K562 (cell line): ENCODE measurements at regions not wholly inside any gene's neighbourhood (a gene's known extent, or its start where the extent isn't known, plus 50 kb on each side); places are given as distances from the start of the nearest gene placed in this dataset.

Experiments used
- ATAC-seq: fragments of 200-7000 bp; cut with Tn5 transposase; 3 replicates; pipeline ENCODE4 v1.9.1; 2020; ENCODE audit warnings: moderate library complexity
- BruUV-seq: library from RNA; stranded (reverse); fragments of 400-500 nt; replicated peaks from 2 replicates; lab custom pipeline; 2021; lab: Mats Ljungman, UMichigan
- CTCF ChIA-PET: fragments of 300-600 bp; formaldehyde crosslinking; extraction: SDS; loops from one replicate; lab custom pipeline; 2021; ENCODE audit warnings: low intra/inter-chr PET ratio; lab: Yijun Ruan, JAX
- POLR2A ChIA-PET: fragments of 300-600, 350-650 bp; sonication (Branson Sonifier 250); formaldehyde crosslinking; extraction: SDS; loops from one replicate; lab custom pipeline; 2021; ENCODE audit warnings: antibody characterized with exemption, inconsistent platforms; lab: Yijun Ruan, JAX
- DNase-seq, 4 experiments: peaks; one replicate each; pipeline versions ENCODE4 v3.0.0 to v3.0.0-alpha.2; 2011 to 2018; ENCODE audit warnings: low spot score in 3 of 4, mixed read lengths in 3 of 4; ENCODE audit errors: extremely low read depth in 1 of 4
- FAIRE-seq: peaks from 2 replicates; lab custom pipeline; 2011; peaks lifted over from hg19 to GRCh38; lab: Jason Lieb, UNC
- H2AFZ ChIP-seq: 2 replicates; pipeline ENCODE4 v1.6.0; 2011; ENCODE audit warnings: low read depth, low read length, control low read depth, inconsistent platforms
- H3K27ac ChIP-seq: fragments of 200-600 bp; 3 replicates; pipeline ENCODE4 v1.8.0; 2011; ENCODE audit warnings: low read depth, mild to moderate bottlenecking, control low read depth, inconsistent platforms, low read length, moderate library complexity, mixed read lengths; ENCODE audit errors: extremely low read depth
- H3K27me3 ChIP-seq, 2 experiments: fragments of 300-600 bp in 1 of 2; 2 replicates in 1 of 2; 3 replicates in 1 of 2; pipeline versions ENCODE4 v1.6.0 to v1.8.0; 2011; ENCODE audit warnings: inconsistent platforms in 2 of 2, low read length in 2 of 2, mild to moderate bottlenecking in 1 of 2, mixed read lengths in 1 of 2, moderate library complexity in 1 of 2; ENCODE audit not compliant: control insufficient read depth in 2 of 2, insufficient read depth in 2 of 2
- H3K36me3 ChIP-seq: fragments of 300-600 bp; 3 replicates; pipeline ENCODE4 v1.8.0; 2011; ENCODE audit warnings: mild to moderate bottlenecking, low read length, inconsistent platforms; ENCODE audit not compliant: control insufficient read depth, insufficient read depth
- H3K4me1 ChIP-seq, 2 experiments: fragments of 200-600 bp in 1 of 2; replicated peaks in 1 of 2; 2 replicates in 1 of 2; 3 replicates in 1 of 2; pipeline versions ENCODE4 v1.5.1 to v1.8.0; 2011; ENCODE audit warnings: inconsistent platforms in 2 of 2, low read length in 2 of 2, mild to moderate bottlenecking in 1 of 2, mixed read lengths in 1 of 2, moderate library complexity in 1 of 2; ENCODE audit not compliant: control insufficient read depth in 2 of 2, insufficient read depth in 2 of 2
- H3K4me2 ChIP-seq: 2 replicates; pipeline ENCODE4 v1.6.1; 2011; ENCODE audit warnings: low read length, control low read depth, inconsistent platforms, mixed read lengths; ENCODE audit not compliant: insufficient read depth
- H3K4me3 ChIP-seq: fragments of 200-600 bp; sonication (generic), shearing (Covaris generic); 2 replicates; pipeline ENCODE4 v1.5.1; 2016; ENCODE audit warnings: control low read depth, inconsistent platforms
- H3K79me2 ChIP-seq: fragments of 200-600 bp; 3 replicates; pipeline ENCODE4 v1.8.0; 2011; ENCODE audit warnings: low read length, inconsistent platforms; ENCODE audit not compliant: control insufficient read depth, insufficient read depth
- H3K9ac ChIP-seq, 2 experiments: 2 replicates each; pipeline versions ENCODE4 v1.6.0 to v1.6.1; 2011; ENCODE audit warnings: low read depth in 2 of 2, low read length in 2 of 2, control low read depth in 1 of 2, inconsistent platforms in 1 of 2, mild to moderate bottlenecking in 1 of 2, mixed read lengths in 1 of 2; ENCODE audit not compliant: insufficient read depth in 1 of 2
- H3K9me1 ChIP-seq: one replicate; pipeline ENCODE4 v1.6.0; 2011; ENCODE audit warnings: inconsistent platforms, mild to moderate bottlenecking, low read length, moderate library complexity; ENCODE audit not compliant: control insufficient read depth, insufficient read depth
- H3K9me3 ChIP-seq: replicated peaks from 2 replicates; pipeline ENCODE4 v1.5.1; 2011; ENCODE audit warnings: low read depth, low read length, inconsistent platforms; ENCODE audit not compliant: control insufficient read depth, insufficient read depth
- H4K20me1 ChIP-seq: replicated peaks from 2 replicates; pipeline ENCODE4 v1.6.1; 2011; ENCODE audit warnings: low read length, inconsistent platforms, mixed read lengths; ENCODE audit not compliant: control insufficient read depth, insufficient read depth
- CREM ChIP-seq: IDR thresholded peaks from 2 replicates; pipeline ENCODE4 v1.6.1; 2014; ENCODE audit warnings: antibody characterized with exemption, low read depth
- FUS ChIP-seq: fragments of 200-400 bp; formaldehyde crosslinking; optimal IDR thresholded peaks from 2 replicates; pipeline ENCODE3; 2017; ENCODE audit warnings: low read depth, low read length
- MCM3 ChIP-seq: fragments of 450-650 bp; IDR thresholded peaks from 2 replicates; pipeline ENCODE4 v1.6.1; 2016
- POLR2B ChIP-seq: fragments of 450-650 bp; IDR thresholded peaks from 2 replicates; pipeline ENCODE4 v1.6.1; 2018; ENCODE audit warnings: low read depth; ENCODE audit not compliant: partially characterized antibody
- PREB ChIP-seq: sonication (generic); formaldehyde crosslinking; IDR thresholded peaks from 2 replicates; pipeline ENCODE4 v1.8.1; 2023; ENCODE audit warnings: mild to moderate bottlenecking, missing genetic modification reagents
- TBP ChIP-seq: optimal IDR thresholded peaks from 2 replicates; pipeline ENCODE3; 2011; ENCODE audit warnings: low read depth, low read length, improper control_type of control experiment
- TSHZ1 ChIP-seq: fragments of 250-450 bp; sonication (Bioruptor Pico); IDR thresholded peaks from 2 replicates; pipeline ENCODE4 v1.4.0; 2020; ENCODE audit warnings: mild to moderate bottlenecking, moderate library complexity
- ZBTB17 ChIP-seq: fragments of 450-650 bp; formaldehyde crosslinking; IDR thresholded peaks from 2 replicates; pipeline ENCODE4 v1.4.0; 2020; ENCODE audit warnings: mild to moderate bottlenecking
- ZNF12 ChIP-seq: sonication (generic); formaldehyde crosslinking; IDR thresholded peaks from 2 replicates; pipeline ENCODE4 v1.4.0; 2020; ENCODE audit warnings: mild to moderate bottlenecking, missing genetic modification reagents
- ZNF23 ChIP-seq: fragments of 250-450 bp; sonication (Bioruptor Pico); IDR thresholded peaks from 2 replicates; pipeline ENCODE4 v1.4.0; 2020; ENCODE audit warnings: mild to moderate bottlenecking
- ZNF24 ChIP-seq: fragments of 450-650 bp; IDR thresholded peaks from 2 replicates; pipeline ENCODE4 v1.6.1; 2016
- ZNF280B ChIP-seq: fragments of 250-450 bp; sonication (Bioruptor Pico); IDR thresholded peaks from 2 replicates; pipeline ENCODE4 v1.5.1; 2021; ENCODE audit warnings: mild to moderate bottlenecking
- WGBS: fragments of 100-300 bp; shearing (Covaris generic); methylation state at CpG from one replicate; pipeline ENCODE4 v1.1.6; 2016; ENCODE audit warnings: low coverage, mixed read lengths; ENCODE audit not compliant: insufficient coverage; ENCODE audit errors: missing lambda C conversion rate; 5-methylcytosine and 5-hydroxymethylcytosine counted together
- in situ Hi-C: fragments of 300-500 bp; cut with MboI; formaldehyde crosslinking; loops from 4 replicates; pipeline ENCODE4 v1.15.0; 2018; ENCODE audit warnings: inconsistent platforms, mixed read lengths
- intact Hi-C: fragments of 100-400 bp; cut with micrococcal nuclease; formaldehyde crosslinking; loops from 2 replicates; pipeline ENCODE4 v1.14.2; 2022

- no peak for TF ChIP-seq TSHZ1 (CRISPR knock-in tag)
- no peak for TF ChIP-seq ZNF24
- TF ChIP-seq PREB (CRISPR knock-in tag), result no peak
These were observed 262.9 kb downstream of the IRX2 start (continued) for GRCh38 chr5:2488593-2488992.

GRCh38 chr5:2487152-2487763, 264.2 kb downstream of the IRX2 start:
- ChIA-PET CTCF (no interaction called here), POLR2A (no interaction called here)
- intact Hi-C loops, result no loop called here
- 0% methylated on average over 2 of the region's 2 CpGs for WGBS
- no TSS peak for BruUV-seq
- no peaks in the 10 kb centered on the region for H3K36me3 ChIP-seq
- no peaks in the 10 kb centered on the region for H3K9me3 ChIP-seq
- H4K20me1 ChIP-seq, result no peaks in the 10 kb centered on the region
- no peak overlapping the region for H3K27ac ChIP-seq
- no peak for FAIRE-seq
- no peaks in the 10 kb centered on the region for H3K27me3 ChIP-seq
- H3K4me3 ChIP-seq, result no peak overlapping the region
- in situ Hi-C loops, result no loop called here
- no peak overlapping the region for H2AFZ ChIP-seq
- no peaks in the 10 kb centered on the region for H3K9me1 ChIP-seq
- no peak overlapping the region for H3K4me2 ChIP-seq
- no peaks in the 10 kb centered on the region for H3K4me1 ChIP-seq
- no peak for DNase-seq
- H3K79me2 ChIP-seq, result no peaks in the 10 kb centered on the region
- no peak for ATAC-seq
- no peak overlapping the region for H3K9ac ChIP-seq
- TF ChIP-seq CREM (no peak), FUS (no peak), POLR2B (no peak), ZBTB17 (no peak), ZNF280B (CRISPR knock-in tag) (no peak), MCM3 (no peak), ZNF23 (CRISPR knock-in tag) (no peak), ZNF12 (no peak), TSHZ1 (CRISPR knock-in tag) (no peak), TBP (no peak)
